Omental fat pad (tissue), 3 donors: ENCODE measurements at regions not wholly inside any gene's neighbourhood (a gene's known extent, or its start where the extent isn't known, plus 50 kb on each side); places are given as distances from the start of the nearest gene placed in this dataset.

Experiments
- ATAC-seq: fragments of 150-250 bp; one replicate; pipeline ENCODE4 v1.9.1; 2016; ENCODE audit warnings: mild to moderate bottlenecking, moderate library complexity; ENCODE audit not compliant: low FRiP score
- DNase-seq: peaks from one replicate; pipeline ENCODE4 v3.0.0-alpha.2; 2019; ENCODE audit warnings: low spot score
- CTCF ChIP-seq, 3 donors: fragments of 450-650 bp; IDR thresholded peaks; one replicate each; pipeline ENCODE4 v1.5.1; 2016 to 2017; ENCODE audit warnings: antibody characterized with exemption in 3 of 3, mild to moderate bottlenecking in 3 of 3, moderate library complexity in 2 of 3

DNA sequence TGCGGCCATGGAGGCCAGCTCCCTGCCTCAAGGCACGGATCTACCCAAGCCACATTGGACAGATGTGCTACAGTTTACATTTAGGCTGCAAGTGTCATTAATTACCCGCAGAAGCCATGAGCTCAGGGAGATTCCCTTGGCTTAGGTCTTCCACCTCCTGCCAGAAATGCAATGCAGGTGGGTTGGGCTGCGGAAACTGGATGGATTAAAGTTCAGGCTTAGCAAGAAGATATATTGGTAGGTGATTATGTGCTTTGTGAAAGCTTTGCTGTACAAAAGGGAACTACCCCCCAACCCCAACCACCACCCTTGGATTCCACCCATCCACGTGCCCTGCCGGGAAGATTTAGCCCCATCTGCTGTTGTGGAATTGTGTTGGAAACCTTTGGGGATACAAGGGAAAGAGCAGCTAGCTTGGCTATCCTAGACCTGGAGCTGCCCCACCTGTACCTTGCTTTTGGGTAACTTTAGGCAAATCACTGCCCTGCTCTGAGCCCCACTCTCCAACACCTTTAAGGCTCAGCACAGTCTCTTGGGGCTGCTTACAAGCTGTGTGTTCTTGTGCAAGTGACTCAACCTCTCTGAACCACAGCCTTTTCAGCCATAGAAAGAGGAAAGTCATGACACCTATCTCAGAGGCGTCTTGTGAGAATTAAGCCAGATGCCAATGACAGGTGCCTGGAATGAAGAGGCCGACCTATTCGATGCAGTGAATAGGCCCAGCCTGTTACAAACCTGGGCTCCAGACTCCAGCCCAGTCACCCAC lies 141.6 kb upstream of the GLI2 start:
- ATAC-seq (no peak), DNase-seq (no peak)
- TF ChIP-seq CTCF (IDR thresholded peaks at IDR 0.05) = no peak

- no peak for DNase-seq
- TF ChIP-seq CTCF (IDR thresholded peaks at IDR 0.05) = no peak
- no peak for ATAC-seq
Measured at GRCh38 chr2:120594856-120595685, 140.6 kb upstream of the GLI2 start.

DNA sequence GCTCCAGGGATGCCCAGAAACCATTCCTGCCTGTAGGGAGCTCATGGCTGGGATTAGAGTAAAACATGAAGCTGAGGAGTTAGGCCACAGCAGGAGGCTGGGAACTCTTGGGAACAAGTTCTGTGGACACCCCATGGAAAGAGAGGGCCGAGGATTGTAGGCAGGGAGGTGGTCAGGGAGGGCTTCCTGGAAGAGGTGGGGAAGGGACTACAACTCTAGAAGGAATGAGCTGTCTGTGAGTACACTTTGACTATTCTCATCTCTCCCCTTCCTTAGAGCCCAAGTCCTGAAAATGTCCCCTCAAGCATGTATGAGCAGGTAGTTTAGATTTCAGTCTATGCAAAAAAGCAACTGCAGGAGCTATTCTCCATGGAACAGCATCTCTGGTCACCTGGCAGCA lies 139.9 kb upstream of the GLI2 start:
- DNase-seq (no peak), ATAC-seq (no peak)
- TF ChIP-seq CTCF (IDR thresholded peaks at IDR 0.05) = no peak

GRCh38 chr2:120596191-120596811 lies 139.4 kb upstream of the GLI2 start:
- no peak for ATAC-seq
- no peak for TF ChIP-seq CTCF (IDR thresholded peaks at IDR 0.05)

DNA sequence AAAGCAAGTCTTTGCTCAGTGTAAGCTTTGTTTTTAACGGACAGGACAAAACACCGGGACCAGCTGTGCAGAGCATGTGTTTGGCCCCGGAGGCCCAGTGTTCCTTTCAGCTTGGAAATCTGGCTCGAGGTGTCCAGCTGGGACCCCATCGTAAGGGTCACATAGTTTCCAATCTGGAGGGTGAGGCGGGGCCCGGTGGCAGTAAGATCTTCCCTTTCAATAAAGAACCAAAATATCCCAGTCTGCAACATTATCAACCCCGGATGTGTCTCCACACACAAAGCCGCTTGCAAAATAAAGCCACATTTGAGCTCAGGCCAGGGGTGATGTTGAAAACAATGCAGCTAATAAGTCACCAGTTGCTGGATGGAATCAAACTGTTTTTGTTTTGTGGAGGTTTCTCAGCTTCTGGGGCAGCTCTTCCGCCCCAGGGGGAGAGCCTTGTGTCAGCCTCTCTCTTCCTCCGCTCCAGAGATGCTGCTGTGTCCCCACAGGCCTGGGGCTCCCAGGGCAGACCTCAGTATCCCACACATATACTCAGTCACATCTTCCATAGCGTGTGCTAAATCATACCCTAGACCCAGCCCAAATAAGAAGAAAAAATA lies 138.6 kb upstream of the GLI2 start:
- no peak for ATAC-seq
- DNase-seq = no peak
- TF ChIP-seq CTCF (IDR thresholded peaks at IDR 0.05) = no peak

More at GRCh38 chr2:120596191-120596811, 139.4 kb upstream of the GLI2 start:
- DNase-seq = no peak

DNA sequence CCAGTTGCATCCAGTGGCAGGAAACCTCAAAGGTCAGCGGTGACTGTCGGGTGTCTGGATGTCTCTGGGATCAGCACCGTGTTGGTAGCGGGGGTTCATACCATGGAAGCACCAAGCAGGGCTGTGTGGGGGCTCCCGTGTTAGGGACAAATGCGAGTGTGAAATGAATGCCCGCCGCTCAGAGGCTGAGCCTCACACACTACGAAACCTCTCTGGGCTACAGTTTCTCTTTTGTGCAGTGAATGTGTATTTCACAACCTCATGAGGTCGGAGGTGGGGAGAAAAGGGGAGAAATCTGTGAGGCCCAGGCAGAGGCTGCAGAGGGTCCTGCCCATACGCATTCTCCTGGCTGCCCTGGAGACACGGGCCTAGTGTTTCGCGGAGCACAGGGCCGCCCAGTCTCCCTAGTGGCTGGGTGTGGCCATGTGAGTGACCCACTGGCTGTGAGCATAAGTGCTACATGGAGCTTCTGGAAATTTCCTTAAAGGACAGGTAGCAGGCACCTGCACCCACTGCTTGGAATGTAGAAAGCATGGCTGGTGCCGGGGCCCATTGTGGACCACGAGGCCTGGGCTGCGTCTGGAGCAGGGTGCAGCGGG lies 138.0 kb upstream of the GLI2 start:
- DNase-seq (no peak), ATAC-seq (no peak)

More for the DNA sequence above, 138.0 kb upstream of the GLI2 start:
- TF ChIP-seq CTCF (IDR thresholded peaks at IDR 0.05) = no peak
